Tibial nerve (tissue), 4 donors: ENCODE measurements at regions not wholly inside any gene's neighbourhood (a gene's known extent, or its start where the extent isn't known, plus 50 kb on each side); places are given as distances from the start of the nearest gene placed in this dataset.

Experiments used
- DNase-seq, 2 donors: peaks; one replicate each; pipeline ENCODE4 v3.0.0-alpha.2; 2019; ENCODE audit warnings: low spot score in 2 of 2
- H3K27ac ChIP-seq, 4 donors: fragments of 200-600 bp; sonication (generic) in 3 of 4; one replicate each; pipeline ENCODE4 v1.5.1; 2017 to 2019; ENCODE audit warnings: mild to moderate bottlenecking in 1 of 4
- H3K27me3 ChIP-seq, 2 donors: fragments of 200-600 bp; sonication (generic) in 1 of 2; one replicate each; pipeline versions ENCODE4 v1.5.1 to v1.6.0; 2017 to 2019
- H3K36me3 ChIP-seq, 3 donors: fragments of 200-600 bp; sonication (generic); one replicate each; pipeline ENCODE4 v1.5.1; 2018 to 2019
- H3K4me1 ChIP-seq, 4 donors: fragments of 200-600 bp; sonication (generic) in 3 of 4; one replicate each; pipeline ENCODE4 v1.5.1; 2017 to 2019
- H3K4me3 ChIP-seq, 4 donors: fragments of 200-600 bp; sonication (generic) in 3 of 4; one replicate each; pipeline ENCODE4 v1.5.1; 2017 to 2019; ENCODE audit warnings: mild to moderate bottlenecking in 1 of 4, moderate library complexity in 1 of 4
- H3K9me3 ChIP-seq, 4 donors: fragments of 200-600 bp; sonication (generic) in 3 of 4; one replicate each; pipeline ENCODE4 v1.5.1; 2017 to 2019
- EP300 ChIP-seq, 2 donors: sonication (generic); formaldehyde crosslinking; IDR thresholded peaks; one replicate each; pipeline ENCODE4 v1.6.1; 2017; ENCODE audit warnings: antibody characterized with exemption in 2 of 2, mild to moderate bottlenecking in 1 of 2
- POLR2A ChIP-seq, 2 donors: fragments of 450-650 bp; IDR thresholded peaks; one replicate each; pipeline ENCODE4 v1.6.1; 2017; ENCODE audit warnings: antibody characterized with exemption in 2 of 2, mild to moderate bottlenecking in 2 of 2, moderate library complexity in 2 of 2
- WGBS, 2 donors: methylation state at CpG; one replicate each; pipeline ENCODE4 v1.1.5; 2018; 5-methylcytosine and 5-hydroxymethylcytosine counted together
- TF ChIP-seq, protein P1 (sequence below), 5 experiments: fragments of 200-600 bp in 3 of 5; fragments of 450-650 bp in 2 of 5; sonication (generic) in 3 of 5; IDR thresholded peaks; one replicate each; pipeline ENCODE4 v1.5.1; 2016 to 2019; ENCODE audit warnings: antibody characterized with exemption in 5 of 5, mild to moderate bottlenecking in 3 of 5, moderate library complexity in 2 of 5

DNA sequence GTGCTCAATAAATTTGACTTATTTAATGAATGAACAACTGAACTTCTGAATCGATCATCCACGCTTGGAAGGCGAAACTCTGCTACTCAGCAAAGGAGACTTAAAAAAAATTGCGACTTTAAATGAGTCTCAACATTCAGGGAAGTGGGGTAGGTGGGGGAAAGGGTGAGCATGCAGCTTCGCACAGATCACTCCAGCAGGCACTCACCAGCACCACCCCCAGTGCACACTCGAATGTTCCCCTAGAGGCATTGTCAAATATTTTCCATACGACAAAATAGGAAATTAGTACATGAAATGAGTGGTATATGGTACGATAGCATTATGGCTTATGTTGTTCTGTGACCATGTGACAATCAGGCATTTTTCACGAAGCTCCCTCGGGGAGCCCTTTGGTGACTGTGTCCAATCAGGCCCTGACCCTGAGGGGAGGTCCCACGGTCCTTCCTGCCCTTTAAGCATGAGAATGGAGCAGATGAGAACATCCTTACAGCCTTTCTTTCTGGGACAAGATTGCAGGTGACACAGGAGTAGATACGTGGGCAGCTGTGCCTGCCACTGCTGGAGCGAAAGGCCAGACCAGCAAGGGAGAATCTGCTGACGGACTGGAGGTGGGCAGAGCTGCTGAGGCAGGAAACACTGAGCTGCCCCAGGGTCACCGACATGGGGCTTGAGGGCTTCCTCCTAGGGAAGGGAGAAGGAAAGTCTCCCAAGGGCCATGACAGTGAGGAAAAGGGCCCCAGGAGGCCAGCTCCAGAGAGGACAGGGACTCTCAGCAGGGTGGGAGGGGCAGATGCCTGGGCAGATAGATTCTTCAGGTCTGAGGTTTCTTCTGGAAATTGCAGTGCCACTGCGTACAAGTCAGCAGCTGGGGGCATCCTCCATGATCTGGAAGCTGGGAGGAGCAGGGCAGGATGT lies 101.3 kb upstream of the ID2 start:
- H3K27ac ChIP-seq = no peak overlapping the region
- no peak overlapping the region for H3K4me3 ChIP-seq
- TF ChIP-seq, protein P1, sequence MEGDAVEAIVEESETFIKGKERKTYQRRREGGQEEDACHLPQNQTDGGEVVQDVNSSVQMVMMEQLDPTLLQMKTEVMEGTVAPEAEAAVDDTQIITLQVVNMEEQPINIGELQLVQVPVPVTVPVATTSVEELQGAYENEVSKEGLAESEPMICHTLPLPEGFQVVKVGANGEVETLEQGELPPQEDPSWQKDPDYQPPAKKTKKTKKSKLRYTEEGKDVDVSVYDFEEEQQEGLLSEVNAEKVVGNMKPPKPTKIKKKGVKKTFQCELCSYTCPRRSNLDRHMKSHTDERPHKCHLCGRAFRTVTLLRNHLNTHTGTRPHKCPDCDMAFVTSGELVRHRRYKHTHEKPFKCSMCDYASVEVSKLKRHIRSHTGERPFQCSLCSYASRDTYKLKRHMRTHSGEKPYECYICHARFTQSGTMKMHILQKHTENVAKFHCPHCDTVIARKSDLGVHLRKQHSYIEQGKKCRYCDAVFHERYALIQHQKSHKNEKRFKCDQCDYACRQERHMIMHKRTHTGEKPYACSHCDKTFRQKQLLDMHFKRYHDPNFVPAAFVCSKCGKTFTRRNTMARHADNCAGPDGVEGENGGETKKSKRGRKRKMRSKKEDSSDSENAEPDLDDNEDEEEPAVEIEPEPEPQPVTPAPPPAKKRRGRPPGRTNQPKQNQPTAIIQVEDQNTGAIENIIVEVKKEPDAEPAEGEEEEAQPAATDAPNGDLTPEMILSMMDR (IDR thresholded peaks at IDR 0.05) = no peak
- no peak for TF ChIP-seq EP300 (IDR thresholded peaks at IDR 0.05)
- no peak for TF ChIP-seq POLR2A (IDR thresholded peaks at IDR 0.05)
- H3K9me3 ChIP-seq = no peaks in the 10 kb centered on the region
- H3K36me3 ChIP-seq = no peaks in the 10 kb centered on the region
- peaks cover 0 to 34% (median 7%) of the 10 kb centered on the region in 4 donors for H3K4me1 ChIP-seq
- WGBS, 2 donors = 70 to 73% methylated on average over 16 of the region's 16 CpGs
- DNase-seq = no peak
- H3K27me3 ChIP-seq = no peaks in the 10 kb centered on the region

DNA sequence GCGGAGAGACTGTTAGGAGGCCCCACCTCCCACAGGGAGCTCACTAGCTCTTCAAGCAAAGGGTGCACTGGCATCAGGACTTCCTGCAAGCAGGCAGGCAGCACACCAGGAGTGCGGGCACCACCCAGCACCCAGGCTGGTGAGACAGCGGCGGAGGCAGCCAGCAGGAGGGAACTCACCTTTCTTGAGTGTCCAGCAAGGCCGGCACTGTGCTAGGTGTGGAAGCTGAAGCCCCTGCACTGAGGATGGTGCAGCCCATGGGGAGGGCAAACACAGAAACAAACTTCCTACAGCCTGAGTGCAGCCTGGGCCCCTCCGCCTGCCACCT lies 100.7 kb upstream of the ID2 start:
- peaks cover 0 to 29% (median 3%) of the 10 kb centered on the region in 4 donors for H3K4me1 ChIP-seq
- H3K36me3 ChIP-seq = no peaks in the 10 kb centered on the region
- H3K27ac ChIP-seq = no peak overlapping the region
- WGBS, 2 donors = 83 to 97% methylated on average over 5 of the region's 6 CpGs
- no peaks in the 10 kb centered on the region for H3K27me3 ChIP-seq
- TF ChIP-seq, protein P1 (IDR thresholded peaks at IDR 0.05) = no peak
- TF ChIP-seq EP300 (IDR thresholded peaks at IDR 0.05) (no peak), POLR2A (IDR thresholded peaks at IDR 0.05) (no peak)
- H3K9me3 ChIP-seq = no peaks in the 10 kb centered on the region
- no peak for DNase-seq
- H3K4me3 ChIP-seq = no peak overlapping the region

DNA sequence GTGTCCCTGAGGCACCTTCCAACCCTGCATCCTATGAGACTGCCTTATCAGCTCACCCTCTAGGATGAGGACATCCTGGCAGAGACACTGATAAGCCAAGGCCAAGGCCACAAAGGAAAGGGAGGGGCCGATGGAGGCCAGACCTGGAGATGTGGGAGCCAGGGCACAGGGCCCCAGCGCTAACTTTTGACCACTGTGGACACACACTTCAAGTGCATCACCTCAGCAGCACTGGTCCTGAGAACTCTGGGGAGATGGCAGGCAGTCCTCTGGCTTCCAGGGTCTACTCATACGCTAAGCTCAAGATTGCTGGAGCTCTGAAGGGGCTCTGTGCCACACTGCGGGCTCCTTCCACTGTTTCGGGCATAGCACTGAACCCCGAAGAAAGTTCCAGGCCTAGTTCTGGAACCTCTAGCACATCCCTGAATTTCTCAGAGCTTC lies 100.2 kb upstream of the ID2 start:
- no peak for DNase-seq
- peaks cover 0 to 25% (median 2%) of the 10 kb centered on the region in 4 donors for H3K4me1 ChIP-seq
- H3K9me3 ChIP-seq = no peaks in the 10 kb centered on the region
- H3K27ac ChIP-seq = no peak overlapping the region
- H3K4me3 ChIP-seq = no peak overlapping the region
- TF ChIP-seq POLR2A (IDR thresholded peaks at IDR 0.05) = no peak
- TF ChIP-seq, protein P1 (IDR thresholded peaks at IDR 0.05) = no peak
- TF ChIP-seq EP300 (IDR thresholded peaks at IDR 0.05) = no peak
- no peaks in the 10 kb centered on the region for H3K27me3 ChIP-seq
- no peaks in the 10 kb centered on the region for H3K36me3 ChIP-seq
- 93 to 95% methylated on average over 6 of the region's 6 CpGs for WGBS, 2 donors

DNA sequence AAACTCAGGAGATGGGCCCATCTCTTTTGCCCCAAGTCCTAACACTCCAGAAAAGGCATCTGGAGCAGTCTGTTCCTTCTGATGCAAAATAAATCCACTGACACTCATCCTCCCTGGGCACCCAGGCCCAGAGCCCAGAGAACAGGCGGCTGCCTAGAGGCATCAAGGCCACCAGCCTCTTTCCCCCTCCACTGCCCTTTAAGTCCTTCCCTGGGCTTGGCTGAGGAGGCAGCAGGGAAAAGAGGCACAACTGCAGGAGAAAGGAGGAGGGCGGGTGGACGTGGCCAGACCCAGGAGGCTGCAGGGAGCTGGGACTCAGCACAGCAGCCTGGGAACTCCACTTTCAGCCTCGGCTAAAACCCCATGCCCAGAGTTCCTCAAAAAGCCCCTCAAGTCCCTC lies 99.7 kb upstream of the ID2 start:
- Histone ChIP-seq H3K4me1 (peaks cover 0 to 19% (median 0%) of the 10 kb centered on the region in 4 donors), H3K9me3 (no peaks in the 10 kb centered on the region), H3K36me3 (no peaks in the 10 kb centered on the region), H3K4me3 (no peak overlapping the region), H3K27ac (peak overlapping the region in 1 of 4 donors; percentile 0), H3K27me3 (no peaks in the 10 kb centered on the region)
- WGBS, 2 donors = 77 to 92% methylated on average over 4 of the region's 4 CpGs
- no peak for DNase-seq
- TF ChIP-seq POLR2A (IDR thresholded peaks at IDR 0.05) = no peak
- TF ChIP-seq EP300 (IDR thresholded peaks at IDR 0.05) = no peak
- TF ChIP-seq, protein P1 (IDR thresholded peaks at IDR 0.05) = no peak

DNA sequence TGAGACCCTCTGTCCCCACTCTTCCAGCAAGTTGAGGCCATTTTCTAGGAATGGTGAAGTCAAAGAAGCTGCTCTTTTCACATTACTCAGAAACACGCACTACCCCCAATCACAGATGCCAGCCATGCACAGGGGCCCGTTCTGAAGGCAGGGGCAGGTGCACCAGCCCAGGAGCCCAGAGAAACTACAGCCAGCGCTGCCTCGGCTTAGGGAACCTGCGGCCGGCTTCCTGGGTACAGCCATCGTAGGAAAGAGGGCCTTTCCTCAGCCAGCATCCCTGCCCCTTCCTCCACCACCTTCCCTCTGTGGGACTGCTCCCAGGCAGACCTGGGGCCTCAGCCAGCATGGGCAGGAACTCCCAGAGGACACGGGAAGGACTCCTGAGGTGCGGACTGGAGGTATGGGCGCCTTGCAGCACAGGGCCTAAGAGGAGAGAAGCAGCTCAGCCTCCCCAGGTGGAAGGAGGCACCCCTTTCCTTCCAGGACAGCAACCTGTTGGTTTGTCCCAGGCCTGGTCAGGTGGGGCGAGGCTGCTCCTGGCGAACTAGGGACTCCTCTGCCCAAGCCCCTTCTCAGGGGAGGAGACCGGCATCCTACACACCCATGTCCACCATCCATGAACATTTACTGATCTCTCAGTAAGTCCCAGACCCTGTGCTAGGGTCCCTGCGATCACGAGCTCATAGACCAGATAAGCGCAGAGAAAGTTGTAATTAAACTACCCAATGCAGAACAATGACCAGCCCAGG lies 99.0 kb upstream of the ID2 start:
- H3K4me3 ChIP-seq = peak overlapping the region in 1 of 4 donors; percentile 30
- H3K27ac ChIP-seq = peak overlapping the region in 3 of 4 donors; percentile 44 to 63 (median 52)
- no peak for TF ChIP-seq POLR2A (IDR thresholded peaks at IDR 0.05)
- TF ChIP-seq, protein P1 (IDR thresholded peaks at IDR 0.05) = no peak
- no peak for TF ChIP-seq EP300 (IDR thresholded peaks at IDR 0.05)
- H3K36me3 ChIP-seq = no peaks in the 10 kb centered on the region
- no peaks in the 10 kb centered on the region for H3K27me3 ChIP-seq
- 88 to 92% methylated on average over 12 to 16 of the region's 16 CpGs for WGBS, 2 donors
- H3K9me3 ChIP-seq = no peaks in the 10 kb centered on the region
- H3K4me1 ChIP-seq = peaks cover 0 to 19% (median 0%) of the 10 kb centered on the region in 4 donors
- DNase-seq = no peak
